ENCODE measurements at regions not wholly inside any gene's neighbourhood (a gene's known extent, or its start where the extent isn't known, plus 50 kb on each side); places are given as distances from the start of the nearest gene placed in this dataset.

- DNase-seq (ENCODE audit: low read depth, low spot score), result no peak
- TF ChIP-seq YY1 (IDR thresholded peaks at IDR 0.05; ENCODE audit: insufficient read depth, insufficient read length), result no peak
- TF ChIP-seq SUZ12 (IDR thresholded peaks at IDR 0.05; ENCODE audit: extremely low read depth, insufficient read depth, insufficient read length), result no peak
- TF ChIP-seq ZNF274 (IDR thresholded peaks at IDR 0.05; ENCODE audit: low read depth, low read length), result no peak
These were observed 501.5 kb downstream of the ARL4A start for GRCh38 chr7:13188922-13189321.

DNA sequence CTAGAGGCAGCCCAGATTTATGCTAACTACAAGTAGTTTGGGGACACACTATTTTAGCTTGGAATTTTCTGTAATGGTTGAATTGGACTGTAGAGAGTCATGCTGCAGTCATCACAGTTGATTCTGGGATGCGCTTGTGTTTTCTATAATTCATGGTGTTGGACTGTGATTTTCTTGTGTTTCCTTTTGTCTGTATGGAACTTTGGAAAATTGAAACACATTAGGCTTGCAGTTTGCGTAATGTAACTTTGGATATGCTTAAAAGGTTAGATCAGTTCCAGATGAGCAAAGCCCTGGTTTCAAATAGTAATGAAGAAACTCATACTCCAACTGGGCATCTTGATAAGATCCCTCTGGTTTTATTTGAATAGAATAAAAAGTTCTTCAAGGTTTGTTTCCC, 502.2 kb downstream of the ARL4A start:
- Histone ChIP-seq H3K9me3 (ENCODE audit: insufficient read depth, low read length) (no peaks in the 10 kb centered on the region), H3K36me3 (ENCODE audit: insufficient read depth, insufficient read length, low read length) (no peaks in the 10 kb centered on the region), H3K27me3 (ENCODE audit: insufficient read depth, insufficient read length) (no peaks in the 10 kb centered on the region), H3K4me1 (ENCODE audit: insufficient read depth, insufficient read length) (no peaks in the 10 kb centered on the region), H3K4me3 (ENCODE audit: insufficient read length, low read depth) (no peak overlapping the region), H3K9ac (ENCODE audit: insufficient read length, low read depth) (no peak overlapping the region)
- DNase-seq (ENCODE audit: low read depth, low spot score), result no peak
- TF ChIP-seq ZNF274 (IDR thresholded peaks at IDR 0.05; ENCODE audit: low read depth, low read length) (no peak), YY1 (IDR thresholded peaks at IDR 0.05; ENCODE audit: insufficient read depth, insufficient read length) (no peak), SUZ12 (IDR thresholded peaks at IDR 0.05; ENCODE audit: extremely low read depth, insufficient read depth, insufficient read length) (no peak)

More at GRCh38 chr7:13188922-13189321, 501.5 kb downstream of the ARL4A start:
- Histone ChIP-seq H3K36me3 (ENCODE audit: insufficient read depth, insufficient read length, low read length) (no peaks in the 10 kb centered on the region), H3K4me3 (ENCODE audit: insufficient read length, low read depth) (no peak overlapping the region), H3K9ac (ENCODE audit: insufficient read length, low read depth) (no peak overlapping the region), H3K4me1 (ENCODE audit: insufficient read depth, insufficient read length) (no peaks in the 10 kb centered on the region), H3K9me3 (ENCODE audit: insufficient read depth, low read length) (no peaks in the 10 kb centered on the region), H3K27me3 (ENCODE audit: insufficient read depth, insufficient read length) (no peaks in the 10 kb centered on the region)

DNA sequence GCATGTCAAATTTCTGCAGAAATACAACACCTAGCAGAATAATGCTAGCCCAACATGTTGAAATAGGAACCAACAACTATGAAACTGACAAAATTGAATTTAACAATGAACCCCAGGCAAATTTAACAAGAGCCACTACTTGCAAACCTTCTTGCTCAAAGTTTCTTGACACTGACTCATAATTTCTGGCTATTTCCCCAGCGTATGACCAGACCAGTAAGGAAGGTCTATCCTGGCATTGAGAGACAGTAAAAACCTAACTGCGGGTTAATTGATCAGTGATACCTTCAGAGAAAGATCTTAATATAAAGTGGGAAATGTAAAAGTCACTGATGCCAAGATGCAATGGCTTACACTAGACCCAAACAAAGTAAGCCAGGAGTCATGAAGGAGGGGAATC, 510.1 kb downstream of the ARL4A start:
- H3K4me1 ChIP-seq (ENCODE audit: insufficient read depth, insufficient read length), result no peaks in the 10 kb centered on the region
- H3K4me3 ChIP-seq (ENCODE audit: insufficient read length, low read depth), result no peak overlapping the region
- no peaks in the 10 kb centered on the region for H3K36me3 ChIP-seq (ENCODE audit: insufficient read depth, insufficient read length, low read length)
- TF ChIP-seq ZNF274 (IDR thresholded peaks at IDR 0.05; ENCODE audit: low read depth, low read length), result no peak
- TF ChIP-seq YY1 (IDR thresholded peaks at IDR 0.05; ENCODE audit: insufficient read depth, insufficient read length), result no peak
- TF ChIP-seq SUZ12 (IDR thresholded peaks at IDR 0.05; ENCODE audit: extremely low read depth, insufficient read depth, insufficient read length), result no peak
- no peaks in the 10 kb centered on the region for H3K27me3 ChIP-seq (ENCODE audit: insufficient read depth, insufficient read length)
- H3K9me3 ChIP-seq (ENCODE audit: insufficient read depth, low read length), result no peaks in the 10 kb centered on the region
- DNase-seq (ENCODE audit: low read depth, low spot score), result no peak
- no peak overlapping the region for H3K9ac ChIP-seq (ENCODE audit: insufficient read length, low read depth)

GRCh38 chr7:13198036-13198435, 510.6 kb downstream of the ARL4A start:
- no peaks in the 10 kb centered on the region for H3K27me3 ChIP-seq (ENCODE audit: insufficient read depth, insufficient read length)
- no peaks in the 10 kb centered on the region for H3K36me3 ChIP-seq (ENCODE audit: insufficient read depth, insufficient read length, low read length)
- no peak overlapping the region for H3K9ac ChIP-seq (ENCODE audit: insufficient read length, low read depth)
- no peaks in the 10 kb centered on the region for H3K9me3 ChIP-seq (ENCODE audit: insufficient read depth, low read length)
- no peak overlapping the region for H3K4me3 ChIP-seq (ENCODE audit: insufficient read length, low read depth)
- H3K4me1 ChIP-seq (ENCODE audit: insufficient read depth, insufficient read length), result no peaks in the 10 kb centered on the region
- TF ChIP-seq YY1 (IDR thresholded peaks at IDR 0.05; ENCODE audit: insufficient read depth, insufficient read length) (no peak), SUZ12 (IDR thresholded peaks at IDR 0.05; ENCODE audit: extremely low read depth, insufficient read depth, insufficient read length) (no peak), ZNF274 (IDR thresholded peaks at IDR 0.05; ENCODE audit: low read depth, low read length) (no peak)
- DNase-seq (ENCODE audit: low read depth, low spot score), result no peak

GRCh38 chr7:13198727-13199126, 511.3 kb downstream of the ARL4A start:
- no peaks in the 10 kb centered on the region for H3K36me3 ChIP-seq (ENCODE audit: insufficient read depth, insufficient read length, low read length)
- H3K4me3 ChIP-seq (ENCODE audit: insufficient read length, low read depth), result no peak overlapping the region
- H3K9ac ChIP-seq (ENCODE audit: insufficient read length, low read depth), result no peak overlapping the region
- TF ChIP-seq ZNF274 (IDR thresholded peaks at IDR 0.05; ENCODE audit: low read depth, low read length) (no peak), SUZ12 (IDR thresholded peaks at IDR 0.05; ENCODE audit: extremely low read depth, insufficient read depth, insufficient read length) (no peak), YY1 (IDR thresholded peaks at IDR 0.05; ENCODE audit: insufficient read depth, insufficient read length) (no peak)
- DNase-seq (ENCODE audit: low read depth, low spot score), result no peak
- no peaks in the 10 kb centered on the region for H3K9me3 ChIP-seq (ENCODE audit: insufficient read depth, low read length)
- H3K27me3 ChIP-seq (ENCODE audit: insufficient read depth, insufficient read length), result no peaks in the 10 kb centered on the region
- no peaks in the 10 kb centered on the region for H3K4me1 ChIP-seq (ENCODE audit: insufficient read depth, insufficient read length)

GRCh38 chr7:13201628-13202027, 514.2 kb downstream of the ARL4A start:
- H3K27me3 ChIP-seq (ENCODE audit: insufficient read depth, insufficient read length), result no peaks in the 10 kb centered on the region
- TF ChIP-seq YY1 (IDR thresholded peaks at IDR 0.05; ENCODE audit: insufficient read depth, insufficient read length) (no peak), SUZ12 (IDR thresholded peaks at IDR 0.05; ENCODE audit: extremely low read depth, insufficient read depth, insufficient read length) (no peak), ZNF274 (IDR thresholded peaks at IDR 0.05; ENCODE audit: low read depth, low read length) (no peak)
- no peaks in the 10 kb centered on the region for H3K9me3 ChIP-seq (ENCODE audit: insufficient read depth, low read length)
- no peaks in the 10 kb centered on the region for H3K4me1 ChIP-seq (ENCODE audit: insufficient read depth, insufficient read length)
- no peak overlapping the region for H3K4me3 ChIP-seq (ENCODE audit: insufficient read length, low read depth)
- no peak overlapping the region for H3K9ac ChIP-seq (ENCODE audit: insufficient read length, low read depth)
- no peak for DNase-seq (ENCODE audit: low read depth, low spot score)
- H3K36me3 ChIP-seq (ENCODE audit: insufficient read depth, insufficient read length, low read length), result no peaks in the 10 kb centered on the region

GRCh38 chr7:13217768-13218167, 530.3 kb downstream of the ARL4A start:
- Histone ChIP-seq H3K9me3 (ENCODE audit: insufficient read depth, low read length) (no peaks in the 10 kb centered on the region), H3K36me3 (ENCODE audit: insufficient read depth, insufficient read length, low read length) (no peaks in the 10 kb centered on the region), H3K9ac (ENCODE audit: insufficient read length, low read depth) (no peak overlapping the region), H3K27me3 (ENCODE audit: insufficient read depth, insufficient read length) (no peaks in the 10 kb centered on the region), H3K4me1 (ENCODE audit: insufficient read depth, insufficient read length) (no peaks in the 10 kb centered on the region), H3K4me3 (ENCODE audit: insufficient read length, low read depth) (no peak overlapping the region)
- DNase-seq (ENCODE audit: low read depth, low spot score), result no peak
- no peak for TF ChIP-seq YY1 (IDR thresholded peaks at IDR 0.05; ENCODE audit: insufficient read depth, insufficient read length)
- TF ChIP-seq ZNF274 (IDR thresholded peaks at IDR 0.05; ENCODE audit: low read depth, low read length), result no peak
- no peak for TF ChIP-seq SUZ12 (IDR thresholded peaks at IDR 0.05; ENCODE audit: extremely low read depth, insufficient read depth, insufficient read length)
